ENCODE measurements at regions not wholly inside any gene's neighbourhood (a gene's known extent, or its start where the extent isn't known, plus 50 kb on each side); places are given as distances from the start of the nearest gene placed in this dataset.

DNA sequence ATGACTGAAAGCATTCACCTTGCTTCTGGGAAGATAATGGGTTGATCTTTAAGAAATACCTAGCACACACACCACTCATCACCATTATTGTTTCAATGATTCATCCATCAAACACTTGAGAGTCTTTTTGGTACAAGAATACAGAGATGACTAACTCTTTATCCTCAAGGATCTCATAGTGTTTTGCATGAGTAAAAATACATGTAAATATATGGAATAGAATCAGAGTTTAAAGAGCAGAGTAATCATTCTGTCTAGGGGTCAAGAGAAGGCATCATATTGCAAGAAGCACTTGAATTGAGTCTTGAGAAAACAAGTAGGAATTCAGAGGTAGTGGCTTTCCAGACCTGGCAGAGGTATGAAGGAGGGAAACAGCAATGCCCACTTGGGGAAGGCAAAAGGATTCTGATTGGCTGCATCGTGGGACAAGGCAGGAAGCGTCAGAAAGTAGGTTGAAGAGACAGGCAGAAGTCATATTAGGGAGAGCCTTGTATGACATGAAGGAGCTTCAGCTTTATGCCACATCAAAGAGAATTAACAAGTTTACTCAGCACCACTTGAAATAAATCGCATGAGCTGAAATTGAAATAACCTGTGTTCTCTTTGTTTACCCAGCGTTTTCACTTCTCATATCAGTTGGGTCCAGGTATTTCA is 542.5 kb downstream of the TLE1 start:
- in situ Hi-C loops (cut with MboI; ENCODE audit: low sequenced_read_pairs in 4 of 4): no loop called here
- no peak for TF ChIP-seq POLR2A (IDR thresholded peaks at IDR 0.05)
- TF ChIP-seq, protein P1, sequence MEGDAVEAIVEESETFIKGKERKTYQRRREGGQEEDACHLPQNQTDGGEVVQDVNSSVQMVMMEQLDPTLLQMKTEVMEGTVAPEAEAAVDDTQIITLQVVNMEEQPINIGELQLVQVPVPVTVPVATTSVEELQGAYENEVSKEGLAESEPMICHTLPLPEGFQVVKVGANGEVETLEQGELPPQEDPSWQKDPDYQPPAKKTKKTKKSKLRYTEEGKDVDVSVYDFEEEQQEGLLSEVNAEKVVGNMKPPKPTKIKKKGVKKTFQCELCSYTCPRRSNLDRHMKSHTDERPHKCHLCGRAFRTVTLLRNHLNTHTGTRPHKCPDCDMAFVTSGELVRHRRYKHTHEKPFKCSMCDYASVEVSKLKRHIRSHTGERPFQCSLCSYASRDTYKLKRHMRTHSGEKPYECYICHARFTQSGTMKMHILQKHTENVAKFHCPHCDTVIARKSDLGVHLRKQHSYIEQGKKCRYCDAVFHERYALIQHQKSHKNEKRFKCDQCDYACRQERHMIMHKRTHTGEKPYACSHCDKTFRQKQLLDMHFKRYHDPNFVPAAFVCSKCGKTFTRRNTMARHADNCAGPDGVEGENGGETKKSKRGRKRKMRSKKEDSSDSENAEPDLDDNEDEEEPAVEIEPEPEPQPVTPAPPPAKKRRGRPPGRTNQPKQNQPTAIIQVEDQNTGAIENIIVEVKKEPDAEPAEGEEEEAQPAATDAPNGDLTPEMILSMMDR (IDR thresholded peaks at IDR 0.05 in 4 of 5, conservative IDR thresholded peaks at IDR 0.05 in 1 of 5): no peak

DNA sequence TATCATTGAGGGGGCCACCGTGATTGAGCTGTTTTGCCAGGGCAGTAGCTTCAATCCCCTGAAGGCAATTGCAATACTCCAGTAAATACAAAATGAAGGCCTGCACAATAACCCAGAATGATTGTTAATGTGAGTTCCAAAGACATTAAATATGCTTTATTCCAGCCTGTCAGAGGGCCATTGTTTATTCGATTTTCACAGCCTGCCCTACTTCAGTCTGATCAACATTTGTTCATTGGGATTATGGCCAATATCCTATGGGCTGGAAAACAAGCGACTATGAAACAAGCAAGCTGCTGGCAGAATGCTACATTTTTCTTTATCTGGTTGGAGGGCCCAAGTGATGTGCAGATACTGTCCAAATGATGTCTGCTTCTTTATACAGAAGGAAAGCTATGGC is 543.1 kb downstream of the TLE1 start:
- no peak for ATAC-seq

More for the DNA sequence above, 542.5 kb downstream of the TLE1 start:
- H3K27ac ChIP-seq: no peak overlapping the region
- no peak for DNase-seq
- H3K27me3 ChIP-seq: no peaks in the 10 kb centered on the region
- no peaks in the 10 kb centered on the region for H3K9me3 ChIP-seq
- intact Hi-C loops (cut with DNase I; ENCODE audit: low total_unique reads): no loop called here
- H3K4me1 ChIP-seq: no peaks in the 10 kb centered on the region
- H3K36me3 ChIP-seq: no peaks in the 10 kb centered on the region
- ATAC-seq: no peak
- H3K4me3 ChIP-seq: no peak overlapping the region

DNA sequence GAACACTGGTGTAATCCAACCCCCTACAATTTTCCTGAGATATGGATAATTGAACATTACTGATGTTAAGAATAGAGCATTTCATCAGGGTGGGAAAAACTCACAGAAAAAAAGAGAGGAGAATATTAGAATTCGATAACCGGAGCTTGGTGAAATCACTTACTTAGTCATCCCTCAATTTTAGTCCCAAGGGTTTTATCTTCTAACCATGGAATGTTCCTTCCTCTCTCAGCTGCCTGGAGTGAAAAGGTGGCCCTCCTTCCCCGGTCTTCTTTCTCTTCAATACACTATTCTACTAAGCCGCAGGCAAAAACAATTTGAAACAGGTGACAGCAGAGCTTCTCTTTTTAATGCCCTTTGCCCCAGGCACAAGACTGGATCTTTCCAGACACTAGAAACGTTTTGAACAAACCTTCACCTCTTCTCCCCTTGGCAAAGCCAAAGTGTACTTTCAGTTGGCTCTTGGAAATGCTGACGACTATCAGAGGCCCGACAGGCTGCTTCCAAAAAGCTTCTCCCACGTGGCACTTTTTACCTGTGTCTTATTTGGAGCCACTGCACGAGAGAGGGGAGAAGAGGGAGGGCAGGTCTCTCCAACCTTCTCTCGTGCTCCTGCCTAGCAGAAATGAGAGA is 543.9 kb downstream of the TLE1 start:
- Histone ChIP-seq H3K27me3 (no peaks in the 10 kb centered on the region), H3K9me3 (no peaks in the 10 kb centered on the region), H3K36me3 (no peaks in the 10 kb centered on the region), H3K4me1 (no peaks in the 10 kb centered on the region), H3K27ac (no peak overlapping the region), H3K4me3 (no peak overlapping the region)
- DNase-seq: no peak
- TF ChIP-seq, protein P1 (IDR thresholded peaks at IDR 0.05 in 4 of 5, conservative IDR thresholded peaks at IDR 0.05 in 1 of 5): no peak
- intact Hi-C loops (cut with DNase I; ENCODE audit: low total_unique reads) (no loop called here), in situ Hi-C loops (cut with MboI; ENCODE audit: low sequenced_read_pairs in 4 of 4) (no loop called here)
- ATAC-seq: no peak

More for the DNA sequence above, 543.1 kb downstream of the TLE1 start:
- Histone ChIP-seq H3K36me3 (no peaks in the 10 kb centered on the region), H3K27ac (no peak overlapping the region), H3K27me3 (no peaks in the 10 kb centered on the region), H3K4me3 (no peak overlapping the region), H3K4me1 (no peaks in the 10 kb centered on the region), H3K9me3 (no peaks in the 10 kb centered on the region)
- in situ Hi-C loops (cut with MboI; ENCODE audit: low sequenced_read_pairs in 4 of 4): no loop called here
- no peak for DNase-seq
- intact Hi-C loops (cut with DNase I; ENCODE audit: low total_unique reads): no loop called here
- TF ChIP-seq POLR2A (IDR thresholded peaks at IDR 0.05): no peak
- TF ChIP-seq, protein P1 (IDR thresholded peaks at IDR 0.05 in 4 of 5, conservative IDR thresholded peaks at IDR 0.05 in 1 of 5): no peak

DNA sequence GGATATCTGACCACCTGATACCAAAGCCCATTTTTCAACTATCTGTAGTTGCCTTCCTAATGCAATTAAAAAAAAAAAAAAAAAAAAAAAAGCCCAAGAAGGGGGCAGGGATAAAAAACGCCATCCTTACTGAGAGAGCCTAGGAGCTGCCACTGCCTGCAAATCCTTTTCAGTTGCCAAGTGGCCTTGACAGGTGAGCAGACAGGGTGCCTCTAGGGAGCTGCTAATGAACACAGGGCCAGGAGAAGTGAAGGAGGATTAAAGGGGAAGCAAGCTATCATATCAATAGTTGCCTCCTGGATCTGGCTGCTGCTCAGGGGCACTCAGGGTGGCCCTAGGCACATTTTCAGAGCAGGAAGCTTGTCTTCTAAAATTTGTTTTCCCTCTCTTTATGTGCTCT is 547.4 kb downstream of the TLE1 start:
- in situ Hi-C loops (cut with MboI; ENCODE audit: low sequenced_read_pairs in 4 of 4) (no loop called here), intact Hi-C loops (cut with DNase I; ENCODE audit: low total_unique reads) (no loop called here)
- H3K4me3 ChIP-seq: no peak overlapping the region
- no peaks in the 10 kb centered on the region for H3K9me3 ChIP-seq
- no peaks in the 10 kb centered on the region for H3K36me3 ChIP-seq
- H3K27ac ChIP-seq: no peak overlapping the region
- H3K4me1 ChIP-seq: no peaks in the 10 kb centered on the region
- TF ChIP-seq POLR2A (IDR thresholded peaks at IDR 0.05): no peak
- TF ChIP-seq, protein P1 (IDR thresholded peaks at IDR 0.05 in 4 of 5, conservative IDR thresholded peaks at IDR 0.05 in 1 of 5): no peak
- no peak for DNase-seq
- H3K27me3 ChIP-seq: no peaks in the 10 kb centered on the region
- no peak for ATAC-seq
